GM23248 (cell line): ENCODE measurements at regions not wholly inside any gene's neighbourhood (a gene's known extent, or its start where the extent isn't known, plus 50 kb on each side); places are given as distances from the start of the nearest gene placed in this dataset.

Source experiments
- DNase-seq: peaks from one replicate; pipeline ENCODE4 v3.0.0-alpha.2; 2015
- H2AFZ ChIP-seq: fragments of 200-600 bp; sonication (generic); 2 replicates; pipeline ENCODE4 v1.6.1; 2016; ENCODE audit warnings: antibody characterized with exemption
- H3F3A ChIP-seq: fragments of 200-600 bp; sonication (generic); 2 replicates; pipeline ENCODE4 v1.6.1; 2016; ENCODE audit warnings: mild to moderate bottlenecking, antibody characterized with exemption, mixed run types; ENCODE audit not compliant: insufficient read depth
- H3K27ac ChIP-seq: fragments of 200-600 bp; sonication (generic); 2 replicates; pipeline ENCODE4 v1.5.1; 2016; ENCODE audit warnings: mild to moderate bottlenecking
- H3K27me3 ChIP-seq: fragments of 200-600 bp; sonication (generic); replicated peaks from 2 replicates; pipeline ENCODE4 v1.6.1; 2016; ENCODE audit warnings: mild to moderate bottlenecking; ENCODE audit not compliant: insufficient read depth
- H3K36me3 ChIP-seq: fragments of 200-600 bp; sonication (generic); 2 replicates; pipeline ENCODE4 v1.6.1; 2016; ENCODE audit warnings: low read depth, mild to moderate bottlenecking
- H3K4me1 ChIP-seq: fragments of 200-600 bp; sonication (generic); 2 replicates; pipeline ENCODE4 v1.6.1; 2016; ENCODE audit warnings: mild to moderate bottlenecking; ENCODE audit not compliant: insufficient read depth
- H3K4me2 ChIP-seq: fragments of 200-600 bp; sonication (generic); one replicate; pipeline ENCODE4 v1.6.1; 2016; ENCODE audit warnings: mild to moderate bottlenecking; ENCODE audit not compliant: unreplicated experiment
- H3K4me3 ChIP-seq: fragments of 200-600 bp; sonication (generic); 2 replicates; pipeline ENCODE4 v1.5.1; 2016; ENCODE audit warnings: mild to moderate bottlenecking
- H3K79me2 ChIP-seq: fragments of 200-600 bp; sonication (generic); 2 replicates; pipeline ENCODE4 v1.6.1; 2016; ENCODE audit warnings: mild to moderate bottlenecking; ENCODE audit not compliant: insufficient read depth
- H3K9ac ChIP-seq: fragments of 200-600 bp; sonication (generic); 2 replicates; pipeline ENCODE4 v1.6.1; 2016; ENCODE audit warnings: mild to moderate bottlenecking
- H3K9me2 ChIP-seq: fragments of 200-600 bp; sonication (generic); 2 replicates; pipeline ENCODE4 v1.6.1; 2016; ENCODE audit warnings: mixed run types, mild to moderate bottlenecking, moderate library complexity; ENCODE audit not compliant: insufficient read depth
- H3K9me3 ChIP-seq: fragments of 200-600 bp; sonication (generic); one replicate; pipeline ENCODE4 v1.6.1; 2017; ENCODE audit warnings: low read depth
- H4K20me1 ChIP-seq: fragments of 200-600 bp; sonication (generic); 2 replicates; pipeline ENCODE4 v1.6.0; 2016; ENCODE audit not compliant: insufficient read depth
- EZH2 ChIP-seq: fragments of 200-600 bp; sonication (generic); IDR thresholded peaks from 2 replicates; pipeline ENCODE4 v1.6.1; 2018; ENCODE audit warnings: antibody characterized with exemption, mild to moderate bottlenecking; ENCODE audit not compliant: insufficient read depth, poor library complexity, severe bottlenecking
- EZH2phosphoT487 ChIP-seq: fragments of 200-600 bp; sonication (generic); IDR thresholded peaks from 2 replicates; pipeline ENCODE4 v1.6.1; 2018; ENCODE audit warnings: antibody characterized with exemption, moderate library complexity, mild to moderate bottlenecking, low read depth; ENCODE audit not compliant: insufficient read depth
- WGBS, 2 experiments: methylation state at CpG; one replicate each; pipeline ENCODE4 v1.1.6; 2015 to 2017; ENCODE audit warnings: low lambda C conversion rate in 2 of 2, low coverage in 1 of 2; ENCODE audit errors: missing lambda C conversion rate in 2 of 2; 5-methylcytosine and 5-hydroxymethylcytosine counted together
- in situ Hi-C: fragments of 300-500 bp; cut with MboI; formaldehyde crosslinking; loops from 2 replicates; pipeline ENCODE4 v1.15.0; 2020

DNA sequence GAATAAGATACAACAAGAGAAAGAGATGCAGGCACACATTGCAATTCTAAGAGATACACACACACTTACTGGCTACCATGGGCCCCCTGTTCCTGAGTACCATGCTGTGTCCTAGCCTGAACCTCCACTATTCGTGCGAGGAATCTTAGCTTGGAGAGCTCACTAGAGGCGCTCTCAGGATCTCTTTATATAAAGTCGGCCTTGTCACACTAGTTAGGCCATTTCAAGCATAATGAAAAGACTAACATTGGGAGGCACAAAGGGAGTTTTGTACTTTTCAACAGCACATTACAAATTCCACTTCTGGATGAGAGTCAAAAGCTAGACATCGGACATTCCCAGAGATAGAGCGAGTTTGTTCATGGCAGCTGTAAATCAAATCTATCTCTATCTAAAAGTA, 365.2 kb downstream of the DSEL start:
- no peaks in the 10 kb centered on the region for H3K79me2 ChIP-seq
- H3K9ac ChIP-seq: no peak overlapping the region
- H3K27ac ChIP-seq: no peak overlapping the region
- no peaks in the 10 kb centered on the region for H4K20me1 ChIP-seq
- in situ Hi-C loops: no loop called here
- no peaks in the 10 kb centered on the region for H3F3A ChIP-seq
- H3K9me2 ChIP-seq: no peaks in the 10 kb centered on the region
- H3K4me1 ChIP-seq: no peaks in the 10 kb centered on the region
- no peaks in the 10 kb centered on the region for H3K36me3 ChIP-seq
- TF ChIP-seq EZH2: no peak
- H3K27me3 ChIP-seq: no peaks in the 10 kb centered on the region; the same call in 1 of the 2 replicates
- WGBS, 2 experiments: 78 to 82% methylated on average over 6 of the region's 6 CpGs
- no peak overlapping the region for H3K4me2 ChIP-seq
- H3K4me3 ChIP-seq: no peak overlapping the region
- no peak overlapping the region for H2AFZ ChIP-seq
- H3K9me3 ChIP-seq: no peaks in the 10 kb centered on the region
- DNase-seq: no peak

DNA sequence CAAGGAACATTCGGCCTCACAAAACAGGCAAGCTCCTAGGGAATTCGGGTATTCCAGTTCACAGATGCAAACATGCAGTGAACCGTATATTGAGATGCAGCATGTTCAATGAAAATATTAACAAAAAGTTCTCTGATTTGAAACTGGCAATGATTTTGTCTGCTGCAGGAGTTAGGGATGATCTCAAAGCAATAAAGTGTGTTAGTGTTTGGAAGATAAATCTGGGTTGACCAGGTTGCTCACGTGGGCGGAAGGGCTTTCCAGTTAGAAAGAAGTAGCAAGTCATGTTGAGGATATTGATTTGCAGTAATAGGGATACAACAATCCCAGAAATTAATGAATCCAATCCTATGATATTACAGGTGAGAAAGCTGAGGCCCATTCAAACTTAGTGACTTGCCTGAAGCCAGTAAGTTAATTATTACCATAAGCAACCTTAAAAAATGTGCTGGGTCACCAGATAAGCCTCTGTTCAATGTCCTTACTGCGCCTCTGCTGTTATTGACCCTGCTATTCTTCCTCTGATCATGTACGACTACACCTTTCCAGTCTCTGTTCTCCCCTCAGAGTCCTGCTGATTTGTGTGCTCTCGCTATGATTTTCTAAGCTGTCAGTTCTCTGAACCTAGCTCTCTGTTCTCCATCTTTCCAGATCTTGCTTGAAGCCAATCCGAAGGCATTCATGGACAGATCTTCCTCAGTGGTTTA, 370.8 kb downstream of the DSEL start:
- Histone ChIP-seq H3K4me2 (no peak overlapping the region), H3K9ac (no peak overlapping the region), H3K9me3 (no peaks in the 10 kb centered on the region), H3K36me3 (no peaks in the 10 kb centered on the region), H3F3A (no peaks in the 10 kb centered on the region), H3K4me3 (no peak overlapping the region), H4K20me1 (no peaks in the 10 kb centered on the region), H3K27me3 (no peaks in the 10 kb centered on the region), H3K4me1 (no peaks in the 10 kb centered on the region), H3K79me2 (no peaks in the 10 kb centered on the region), H3K27ac (no peak overlapping the region), H3K9me2 (no peaks in the 10 kb centered on the region), H2AFZ (no peak overlapping the region)
- WGBS, 2 experiments: 61 to 62% methylated on average over 9 of the region's 9 CpGs
- no peak for DNase-seq
- in situ Hi-C loops: no loop called here
- TF ChIP-seq EZH2 (no peak), EZH2phosphoT487 (no peak)

DNA sequence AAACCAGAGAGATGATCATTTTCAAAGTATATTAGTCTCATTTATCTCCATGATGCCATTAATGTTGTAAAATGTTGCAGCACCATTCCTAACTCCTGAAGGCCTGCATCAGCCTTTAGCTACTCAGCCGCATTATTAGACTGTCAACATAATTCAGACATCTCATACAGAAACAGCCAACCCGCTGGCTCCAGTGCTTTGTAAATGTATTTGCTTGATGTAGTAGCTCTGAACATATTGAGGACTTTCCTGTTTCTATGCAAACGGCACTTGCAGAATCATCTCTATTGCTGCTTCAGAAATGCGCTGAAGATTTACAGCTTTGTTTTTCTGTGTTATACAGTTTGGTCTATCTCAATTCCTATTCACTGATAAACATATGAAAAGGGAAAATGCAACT, 372.2 kb downstream of the DSEL start:
- in situ Hi-C loops: no loop called here
- WGBS, 2 experiments: 75 to 79% methylated on average over 4 of the region's 4 CpGs

DNA sequence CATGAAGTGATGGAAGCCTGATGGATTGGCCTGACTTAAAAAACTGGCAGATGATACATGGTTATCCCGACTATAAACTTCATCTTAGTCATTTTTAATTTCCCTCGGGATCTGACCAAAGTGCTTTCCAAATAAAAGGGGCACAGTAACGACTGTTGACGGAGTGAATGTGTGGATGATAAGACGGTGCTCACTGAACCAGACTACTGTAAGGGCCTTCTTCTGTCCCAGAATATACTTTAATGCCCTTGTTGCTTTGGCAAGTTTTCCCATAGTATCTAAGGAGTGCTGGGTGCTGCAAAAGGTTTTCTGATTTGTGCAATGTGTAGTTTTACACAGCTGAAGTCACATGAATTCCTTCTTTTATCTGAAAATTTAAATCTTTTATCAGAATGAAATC, 373.5 kb downstream of the DSEL start:
- Histone ChIP-seq H3K36me3 (no peaks in the 10 kb centered on the region), H3K27me3 (no peaks in the 10 kb centered on the region), H3F3A (no peaks in the 10 kb centered on the region), H4K20me1 (no peaks in the 10 kb centered on the region), H3K4me3 (no peak overlapping the region), H3K4me1 (no peaks in the 10 kb centered on the region), H2AFZ (no peak overlapping the region), H3K79me2 (no peaks in the 10 kb centered on the region), H3K27ac (no peak overlapping the region), H3K4me2 (no peak overlapping the region), H3K9me2 (no peaks in the 10 kb centered on the region), H3K9ac (no peak overlapping the region), H3K9me3 (no peaks in the 10 kb centered on the region)
- no peak for DNase-seq
- in situ Hi-C loops: no loop called here
- TF ChIP-seq EZH2phosphoT487 (no peak), EZH2 (no peak)
- 25 to 32% methylated on average over 5 of the region's 5 CpGs for WGBS, 2 experiments

More for the DNA sequence above, 372.2 kb downstream of the DSEL start:
- Histone ChIP-seq H4K20me1 (no peaks in the 10 kb centered on the region), H3K27ac (no peak overlapping the region), H3K27me3 (no peaks in the 10 kb centered on the region), H2AFZ (no peak overlapping the region), H3K4me3 (no peak overlapping the region), H3K79me2 (no peaks in the 10 kb centered on the region), H3K9me3 (no peaks in the 10 kb centered on the region), H3F3A (no peaks in the 10 kb centered on the region), H3K9ac (no peak overlapping the region), H3K9me2 (no peaks in the 10 kb centered on the region), H3K4me2 (no peak overlapping the region), H3K4me1 (no peaks in the 10 kb centered on the region), H3K36me3 (no peaks in the 10 kb centered on the region)
- TF ChIP-seq EZH2 (no peak), EZH2phosphoT487 (no peak)
- DNase-seq: no peak

DNA sequence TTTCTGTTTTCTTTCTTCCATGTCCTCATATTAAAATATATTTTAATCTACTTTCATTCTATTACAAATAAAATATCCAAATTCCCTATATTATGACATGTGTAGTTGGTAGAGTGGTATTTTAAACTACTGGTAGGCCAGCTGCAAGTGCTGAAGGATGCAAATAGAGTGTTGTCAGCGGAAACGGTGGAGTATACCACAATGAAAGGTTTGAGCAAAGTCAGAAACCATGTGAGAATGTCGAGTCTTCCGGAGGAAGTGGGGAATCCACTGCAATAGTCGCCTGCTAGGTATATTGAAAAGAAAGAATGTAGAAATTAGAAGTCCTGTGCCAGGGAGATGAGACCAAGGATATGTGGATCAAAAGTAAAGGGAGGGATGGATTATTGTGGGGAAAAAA, 373.9 kb downstream of the DSEL start:
- no peak for TF ChIP-seq EZH2
- TF ChIP-seq EZH2phosphoT487: no peak
- 58 to 64% methylated on average over 5 of the region's 5 CpGs for WGBS, 2 experiments
- DNase-seq: no peak
- Histone ChIP-seq H3K9me3 (no peaks in the 10 kb centered on the region), H3K27me3 (no peaks in the 10 kb centered on the region), H2AFZ (no peak overlapping the region), H3K9me2 (no peaks in the 10 kb centered on the region), H3K79me2 (no peaks in the 10 kb centered on the region), H4K20me1 (no peaks in the 10 kb centered on the region), H3K4me1 (no peaks in the 10 kb centered on the region), H3K4me2 (no peak overlapping the region), H3K9ac (no peak overlapping the region), H3F3A (no peaks in the 10 kb centered on the region), H3K27ac (no peak overlapping the region), H3K36me3 (no peaks in the 10 kb centered on the region), H3K4me3 (no peak overlapping the region)
- in situ Hi-C loops: no loop called here
